GM08714 (cell line): ENCODE measurements at regions not wholly inside any gene's neighbourhood (a gene's known extent, or its start where the extent isn't known, plus 50 kb on each side); places are given as distances from the start of the nearest gene placed in this dataset.

ENCODE experiments used
- H3K4me3 ChIP-seq: fragments of 200-500 bp; sonication (Bioruptor generic); 2 replicates; pipeline ENCODE4 v1.5.1; 2014; ENCODE audit warnings: mild to moderate bottlenecking, low read length, inconsistent platforms
- ZNF274 ChIP-seq: IDR thresholded peaks from 2 replicates; pipeline ENCODE4 v1.6.1; 2012; ENCODE audit warnings: mild to moderate bottlenecking, low read depth, low read length

- no peak overlapping the region for H3K4me3 ChIP-seq
- TF ChIP-seq ZNF274: no peak
These were observed 767.3 kb downstream of the C4orf33 start for GRCh38 chr4:129863206-129863605.

- no peak for TF ChIP-seq ZNF274
- no peak overlapping the region for H3K4me3 ChIP-seq
These were observed 788.0 kb downstream of the C4orf33 start for GRCh38 chr4:129883996-129884395.

GRCh38 chr4:129897111-129897510 is 801.2 kb downstream of the C4orf33 start:
- no peak overlapping the region for H3K4me3 ChIP-seq
- TF ChIP-seq ZNF274: no peak

GRCh38 chr4:129899849-129900248 is 803.9 kb downstream of the C4orf33 start:
- TF ChIP-seq ZNF274: no peak
- H3K4me3 ChIP-seq: no peak overlapping the region

GRCh38 chr4:129900430-129900953 is 804.5 kb downstream of the C4orf33 start:
- TF ChIP-seq ZNF274: no peak
- no peak overlapping the region for H3K4me3 ChIP-seq

GRCh38 chr4:129901205-129901604 is 805.3 kb downstream of the C4orf33 start:
- no peak overlapping the region for H3K4me3 ChIP-seq

GRCh38 chr4:129903861-129904260 is 807.9 kb downstream of the C4orf33 start:
- no peak for TF ChIP-seq ZNF274
- no peak overlapping the region for H3K4me3 ChIP-seq

More at GRCh38 chr4:129901205-129901604, 805.3 kb downstream of the C4orf33 start:
- TF ChIP-seq ZNF274: no peak

- no peak overlapping the region for H3K4me3 ChIP-seq
- TF ChIP-seq ZNF274: no peak
These were observed 809.3 kb downstream of the C4orf33 start for GRCh38 chr4:129905256-129905655.

- no peak overlapping the region for H3K4me3 ChIP-seq
These were observed 812.2 kb downstream of the C4orf33 start for GRCh38 chr4:129908117-129908516.

GRCh38 chr4:129916991-129917390 is 821.0 kb downstream of the C4orf33 start:
- H3K4me3 ChIP-seq: no peak overlapping the region
- TF ChIP-seq ZNF274: no peak

More at GRCh38 chr4:129908117-129908516, 812.2 kb downstream of the C4orf33 start:
- no peak for TF ChIP-seq ZNF274

GRCh38 chr4:129917651-129918050 is 821.7 kb downstream of the C4orf33 start:
- no peak for TF ChIP-seq ZNF274
- H3K4me3 ChIP-seq: no peak overlapping the region

GRCh38 chr4:129926936-129927335 is 831.0 kb downstream of the C4orf33 start:
- no peak for TF ChIP-seq ZNF274
- no peak overlapping the region for H3K4me3 ChIP-seq

- no peak overlapping the region for H3K4me3 ChIP-seq
- TF ChIP-seq ZNF274: no peak
These were observed 833.1 kb downstream of the C4orf33 start for GRCh38 chr4:129929052-129929451.

GRCh38 chr4:129929984-129930383 is 834.0 kb downstream of the C4orf33 start:
- H3K4me3 ChIP-seq: no peak overlapping the region
- no peak for TF ChIP-seq ZNF274

GRCh38 chr4:129950217-129950616 is 854.3 kb downstream of the C4orf33 start:
- TF ChIP-seq ZNF274: no peak
- no peak overlapping the region for H3K4me3 ChIP-seq

- H3K4me3 ChIP-seq: no peak overlapping the region
- no peak for TF ChIP-seq ZNF274
These were observed 870.2 kb downstream of the C4orf33 start for GRCh38 chr4:129966175-129966574.
